AG09319 (cell line): ENCODE measurements at regions not wholly inside any gene's neighbourhood (a gene's known extent, or its start where the extent isn't known, plus 50 kb on each side); places are given as distances from the start of the nearest gene placed in this dataset.

ENCODE experiments used
- DNase-seq: peaks from one replicate; pipeline ENCODE4 v3.0.0-alpha.2; 2010; ENCODE audit warnings: low read depth; ENCODE audit errors: extremely low read depth
- TF ChIP-seq, protein P1 (sequence below): IDR thresholded peaks from 2 replicates; pipeline ENCODE4 v1.5.1; 2011; ENCODE audit warnings: low read depth, mild to moderate bottlenecking, inconsistent platforms, low read length, moderate library complexity

DNA sequence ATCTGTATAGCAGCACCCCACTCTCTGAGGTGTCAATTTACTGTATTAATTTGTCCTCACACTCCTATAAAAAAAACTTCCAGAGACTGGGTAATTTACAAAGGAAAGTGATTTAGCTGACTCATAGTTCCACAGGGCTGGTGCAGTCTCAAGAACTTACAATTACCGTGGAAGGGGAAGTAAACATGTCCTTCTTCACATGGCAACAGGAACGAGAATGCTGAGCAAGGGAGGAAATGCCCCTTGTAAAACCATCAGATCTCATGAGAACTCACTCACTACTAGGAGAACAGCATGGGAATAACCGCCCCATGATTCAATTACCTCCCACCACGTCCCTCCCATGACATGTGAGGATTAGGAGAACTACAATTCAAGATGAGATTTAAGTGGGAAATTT lies 602.6 kb downstream of the MTRR start:
- TF ChIP-seq, protein P1, sequence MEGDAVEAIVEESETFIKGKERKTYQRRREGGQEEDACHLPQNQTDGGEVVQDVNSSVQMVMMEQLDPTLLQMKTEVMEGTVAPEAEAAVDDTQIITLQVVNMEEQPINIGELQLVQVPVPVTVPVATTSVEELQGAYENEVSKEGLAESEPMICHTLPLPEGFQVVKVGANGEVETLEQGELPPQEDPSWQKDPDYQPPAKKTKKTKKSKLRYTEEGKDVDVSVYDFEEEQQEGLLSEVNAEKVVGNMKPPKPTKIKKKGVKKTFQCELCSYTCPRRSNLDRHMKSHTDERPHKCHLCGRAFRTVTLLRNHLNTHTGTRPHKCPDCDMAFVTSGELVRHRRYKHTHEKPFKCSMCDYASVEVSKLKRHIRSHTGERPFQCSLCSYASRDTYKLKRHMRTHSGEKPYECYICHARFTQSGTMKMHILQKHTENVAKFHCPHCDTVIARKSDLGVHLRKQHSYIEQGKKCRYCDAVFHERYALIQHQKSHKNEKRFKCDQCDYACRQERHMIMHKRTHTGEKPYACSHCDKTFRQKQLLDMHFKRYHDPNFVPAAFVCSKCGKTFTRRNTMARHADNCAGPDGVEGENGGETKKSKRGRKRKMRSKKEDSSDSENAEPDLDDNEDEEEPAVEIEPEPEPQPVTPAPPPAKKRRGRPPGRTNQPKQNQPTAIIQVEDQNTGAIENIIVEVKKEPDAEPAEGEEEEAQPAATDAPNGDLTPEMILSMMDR = no peak

DNA sequence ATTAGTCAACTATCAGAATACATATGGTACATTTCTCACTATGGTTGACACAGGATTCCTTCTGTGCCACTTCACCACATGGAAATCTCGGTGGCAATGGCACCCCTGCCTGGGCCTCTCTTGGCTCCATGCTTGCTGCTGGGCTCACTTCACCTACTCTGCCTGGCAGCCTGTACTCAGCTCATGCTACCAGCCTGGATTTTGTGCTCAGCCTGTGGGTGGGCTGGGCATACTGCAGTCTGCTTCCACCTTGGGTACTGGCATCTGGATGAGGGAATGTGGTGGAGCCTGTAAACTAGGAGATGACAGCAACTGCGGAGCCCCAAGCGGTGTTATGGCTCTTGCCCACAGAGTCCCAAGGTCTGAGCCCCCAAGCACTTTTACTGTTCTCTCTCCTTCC lies 604.1 kb downstream of the MTRR start:
- TF ChIP-seq, protein P1 = no peak
- DNase-seq = no peak

More for the DNA sequence above, 602.6 kb downstream of the MTRR start:
- DNase-seq = no peak

DNA sequence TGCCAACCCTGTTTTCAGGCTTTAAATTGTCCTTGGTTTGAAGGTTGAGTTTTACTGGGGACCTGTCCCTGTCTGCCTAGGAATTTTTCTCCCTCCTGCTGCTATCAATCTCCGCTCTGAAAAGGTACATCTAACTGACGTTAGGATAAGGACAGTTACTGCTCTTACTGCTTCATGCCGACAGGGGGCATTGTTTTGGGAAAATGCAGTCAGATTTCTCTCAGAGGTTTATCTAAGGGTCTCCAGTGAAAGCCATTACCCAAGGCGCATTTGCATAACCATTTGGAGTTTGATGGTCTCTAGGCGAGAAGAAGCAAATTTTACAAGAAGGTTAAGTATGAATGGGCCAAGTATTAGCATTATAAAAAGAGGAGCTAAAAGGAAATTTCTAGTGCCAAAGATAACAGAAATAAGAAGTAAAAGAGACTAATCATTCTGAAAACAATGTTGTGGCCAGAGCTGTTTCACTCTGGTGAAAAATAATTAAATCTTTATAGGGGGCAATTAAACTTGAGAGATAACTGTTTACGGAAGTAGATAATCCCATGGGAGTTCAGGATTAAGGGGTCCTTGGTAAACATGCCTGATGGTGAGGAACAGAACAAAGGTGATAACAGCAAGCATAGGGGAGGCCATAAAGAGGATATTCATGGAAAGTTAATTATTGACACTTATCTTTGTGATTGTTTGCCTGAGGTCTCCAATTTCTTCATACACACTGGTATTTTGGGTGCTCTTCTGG lies 605.0 kb downstream of the MTRR start:
- DNase-seq = no peak
- TF ChIP-seq, protein P1 = 0 out of 2 replicates have a peak, but pooled peaks have one; percentile 1

DNA sequence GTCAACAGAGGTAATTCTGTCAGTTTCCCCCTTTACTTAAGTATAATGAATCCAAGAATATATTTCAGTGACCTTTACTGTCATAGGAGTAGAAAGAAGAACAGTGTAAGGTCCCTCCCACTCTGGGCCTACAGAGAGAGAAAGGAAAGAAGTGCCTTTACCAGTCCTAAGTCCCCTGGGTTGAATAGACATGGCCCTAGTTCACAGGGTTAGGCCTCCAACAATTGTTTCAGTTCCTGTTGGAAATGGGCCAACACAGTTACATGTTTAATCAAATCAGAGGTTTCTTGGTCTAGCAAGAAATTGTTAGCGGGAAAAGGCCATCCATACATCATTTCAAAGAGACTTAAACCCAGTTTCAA lies 605.6 kb downstream of the MTRR start:
- no peak for DNase-seq
- TF ChIP-seq, protein P1 = no peak

DNA sequence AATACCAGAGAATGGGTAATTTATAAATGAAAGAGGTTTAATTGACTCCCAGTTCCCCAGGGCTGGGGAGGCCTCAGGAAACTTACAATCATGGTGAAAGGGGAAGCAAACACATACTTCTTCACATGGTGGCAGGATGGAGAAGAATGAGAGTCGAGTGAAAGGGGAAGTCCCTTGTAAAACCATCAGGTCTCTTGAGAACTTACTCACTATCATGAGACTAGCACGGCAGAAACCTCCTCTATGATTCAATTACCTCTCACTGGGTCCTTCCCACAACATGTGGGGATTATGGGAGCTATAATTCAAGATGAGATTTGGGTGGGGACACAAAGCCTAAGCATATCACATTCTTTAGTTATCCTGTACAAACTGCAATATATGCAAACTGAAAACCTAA lies 609.4 kb downstream of the MTRR start:
- DNase-seq = no peak
- TF ChIP-seq, protein P1 = no peak

DNA sequence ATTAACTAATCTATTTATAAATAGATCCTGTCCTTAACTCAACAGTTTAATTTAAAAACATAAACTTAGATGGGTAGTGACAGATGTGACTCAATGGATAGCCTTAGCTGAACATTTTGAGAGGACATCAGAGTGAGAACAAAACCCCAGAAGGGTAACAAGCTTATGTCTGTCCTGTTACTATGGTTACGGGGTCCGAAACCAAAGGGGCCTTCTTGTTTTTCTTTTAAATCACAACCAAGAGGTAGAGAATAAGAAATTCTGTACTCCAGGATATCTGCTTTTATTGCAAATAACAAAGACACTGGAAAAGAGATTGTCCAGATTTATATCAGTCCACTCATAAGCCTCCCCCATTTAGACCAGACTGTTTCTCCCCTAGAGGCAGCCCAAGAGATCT lies 612.1 kb downstream of the MTRR start:
- no peak for DNase-seq
- TF ChIP-seq, protein P1 = no peak

DNA sequence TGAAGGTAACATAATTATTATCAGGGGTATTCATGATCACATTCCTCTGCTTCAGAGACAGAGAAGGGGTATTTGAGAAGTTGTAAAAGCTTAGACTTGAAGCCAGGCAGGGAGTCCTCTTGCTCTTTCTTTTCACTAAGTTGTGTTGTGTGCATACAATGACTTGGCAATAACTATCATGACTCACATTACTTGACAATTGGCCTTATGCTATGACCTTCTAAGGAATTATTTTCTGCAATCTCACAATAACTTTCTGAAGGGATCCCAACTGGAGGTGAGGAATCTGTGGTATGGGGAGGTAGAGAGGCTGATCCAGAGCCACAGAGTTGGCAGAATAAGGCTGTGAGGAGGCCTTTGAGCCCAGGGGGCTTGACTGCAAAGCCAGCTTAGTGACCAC lies 622.3 kb downstream of the MTRR start:
- TF ChIP-seq, protein P1 = no peak
- no peak for DNase-seq
